ENCODE measurements at regions not wholly inside any gene's neighbourhood (a gene's known extent, or its start where the extent isn't known, plus 50 kb on each side); places are given as distances from the start of the nearest gene placed in this dataset.
"Not testable (repeated sequence)": the region's sequence is repeated elsewhere in the genome, so short reads cannot be mapped to it uniquely, and the experiment has no call there.

- peaks cover 4% of the 10 kb centered on the region for H3K4me1 Mint-ChIP-seq
- H3K27me3 Mint-ChIP-seq = peaks cover 10% of the 10 kb centered on the region
- H3K27ac Mint-ChIP-seq = no peak overlapping the region
- DNase-seq (no peak), ATAC-seq (no peak)
- H3K4me3 Mint-ChIP-seq = no peak overlapping the region
- H3K9me3 ChIP-seq (ENCODE audit: control insufficient read depth, low read length, poor library complexity, severe bottlenecking) = no peaks in the 10 kb centered on the region
- peaks cover 3% of the 10 kb centered on the region for H3K36me3 Mint-ChIP-seq (ENCODE audit: low read depth)
These were observed 167.7 kb upstream of the WSCD1 start for GRCh38 chr17:5902181-5903140.

- H3K9me3 ChIP-seq (ENCODE audit: control insufficient read depth, low read length, poor library complexity, severe bottlenecking) = no peaks in the 10 kb centered on the region
- H3K36me3 Mint-ChIP-seq (ENCODE audit: low read depth) = no peaks in the 10 kb centered on the region
- no peak for DNase-seq
- no peak overlapping the region for H3K27ac Mint-ChIP-seq
- no peaks in the 10 kb centered on the region for H3K4me1 Mint-ChIP-seq
- H3K4me3 Mint-ChIP-seq = no peak overlapping the region
- H3K27me3 Mint-ChIP-seq = no peaks in the 10 kb centered on the region
- ATAC-seq = no peak
These were observed 158.3 kb upstream of the WSCD1 start for GRCh38 chr17:5911919-5912318.

GRCh38 chr17:5913032-5913531, 157.1 kb upstream of the WSCD1 start:
- Mint-ChIP-seq H3K27me3 (peaks cover 9% of the 10 kb centered on the region), H3K27ac (no peak overlapping the region), H3K4me1 (no peaks in the 10 kb centered on the region), H3K36me3 (ENCODE audit: low read depth) (no peaks in the 10 kb centered on the region), H3K4me3 (no peak overlapping the region)
- no peak for DNase-seq
- no peaks in the 10 kb centered on the region for H3K9me3 ChIP-seq (ENCODE audit: control insufficient read depth, low read length, poor library complexity, severe bottlenecking)
- ATAC-seq = no peak

GRCh38 chr17:5913641-5914040, 156.5 kb upstream of the WSCD1 start:
- no peak overlapping the region for H3K4me3 Mint-ChIP-seq
- peaks cover 9% of the 10 kb centered on the region for H3K27me3 Mint-ChIP-seq
- DNase-seq (no peak), ATAC-seq (no peak)
- H3K4me1 Mint-ChIP-seq = no peaks in the 10 kb centered on the region
- H3K27ac Mint-ChIP-seq = no peak overlapping the region
- H3K9me3 ChIP-seq (ENCODE audit: control insufficient read depth, low read length, poor library complexity, severe bottlenecking) = no peaks in the 10 kb centered on the region
- H3K36me3 Mint-ChIP-seq (ENCODE audit: low read depth) = no peaks in the 10 kb centered on the region

GRCh38 chr17:5915337-5915736, 154.8 kb upstream of the WSCD1 start:
- DNase-seq = no peak
- no peaks in the 10 kb centered on the region for H3K36me3 Mint-ChIP-seq (ENCODE audit: low read depth)
- no peaks in the 10 kb centered on the region for H3K9me3 ChIP-seq (ENCODE audit: control insufficient read depth, low read length, poor library complexity, severe bottlenecking)
- no peaks in the 10 kb centered on the region for H3K4me1 Mint-ChIP-seq
- peaks cover 23% of the 10 kb centered on the region for H3K27me3 Mint-ChIP-seq
- no peak overlapping the region for H3K27ac Mint-ChIP-seq
- ATAC-seq = no peak
- H3K4me3 Mint-ChIP-seq = no peak overlapping the region

- Mint-ChIP-seq H3K36me3 (ENCODE audit: low read depth) (no peaks in the 10 kb centered on the region), H3K4me3 (no peak overlapping the region), H3K27ac (no peak overlapping the region), H3K27me3 (peaks cover 31% of the 10 kb centered on the region), H3K4me1 (no peaks in the 10 kb centered on the region)
- DNase-seq (no peak), ATAC-seq (no peak)
- no peaks in the 10 kb centered on the region for H3K9me3 ChIP-seq (ENCODE audit: control insufficient read depth, low read length, poor library complexity, severe bottlenecking)
These were observed 151.1 kb upstream of the WSCD1 start for GRCh38 chr17:5919089-5919488.

- ATAC-seq (no peak), DNase-seq (no peak)
- H3K9me3 ChIP-seq (ENCODE audit: control insufficient read depth, low read length, poor library complexity, severe bottlenecking) = no peaks in the 10 kb centered on the region
- no peak overlapping the region for H3K27ac Mint-ChIP-seq
- H3K4me3 Mint-ChIP-seq = no peak overlapping the region
- no peaks in the 10 kb centered on the region for H3K4me1 Mint-ChIP-seq
- H3K27me3 Mint-ChIP-seq = peaks cover 31% of the 10 kb centered on the region
- no peaks in the 10 kb centered on the region for H3K36me3 Mint-ChIP-seq (ENCODE audit: low read depth)
These were observed 148.5 kb upstream of the WSCD1 start for GRCh38 chr17:5921512-5922282.

- Mint-ChIP-seq H3K4me3 (no peak overlapping the region), H3K4me1 (no peaks in the 10 kb centered on the region), H3K36me3 (ENCODE audit: low read depth) (no peaks in the 10 kb centered on the region), H3K27ac (no peak overlapping the region), H3K27me3 (peaks cover 30% of the 10 kb centered on the region)
- no peaks in the 10 kb centered on the region for H3K9me3 ChIP-seq (ENCODE audit: control insufficient read depth, low read length, poor library complexity, severe bottlenecking)
- ATAC-seq (peak; percentile 69), DNase-seq (no peak)
These were observed 147.7 kb upstream of the WSCD1 start for GRCh38 chr17:5922476-5922875.

GRCh38 chr17:5929721-5930120, 140.5 kb upstream of the WSCD1 start:
- no peak overlapping the region for H3K4me3 Mint-ChIP-seq
- no peaks in the 10 kb centered on the region for H3K9me3 ChIP-seq (ENCODE audit: control insufficient read depth, low read length, poor library complexity, severe bottlenecking)
- no peaks in the 10 kb centered on the region for H3K4me1 Mint-ChIP-seq
- H3K36me3 Mint-ChIP-seq (ENCODE audit: low read depth) = no peaks in the 10 kb centered on the region
- H3K27ac Mint-ChIP-seq = no peak overlapping the region
- no peak for ATAC-seq
- no peak for DNase-seq
- H3K27me3 Mint-ChIP-seq = peaks cover 6% of the 10 kb centered on the region

GRCh38 chr17:5930555-5930954, 139.6 kb upstream of the WSCD1 start:
- not testable (repeated sequence) for H3K4me3 Mint-ChIP-seq; H3K4me1 Mint-ChIP-seq; H3K27ac Mint-ChIP-seq; H3K36me3 Mint-ChIP-seq (ENCODE audit: low read depth); H3K27me3 Mint-ChIP-seq; H3K9me3 ChIP-seq (ENCODE audit: control insufficient read depth, low read length, poor library complexity, severe bottlenecking); DNase-seq; ATAC-seq

GRCh38 chr17:5931616-5932015, 138.6 kb upstream of the WSCD1 start:
- ATAC-seq = no peak
- no peaks in the 10 kb centered on the region for H3K9me3 ChIP-seq (ENCODE audit: control insufficient read depth, low read length, poor library complexity, severe bottlenecking)
- H3K27me3 Mint-ChIP-seq = peaks cover 6% of the 10 kb centered on the region
- no peaks in the 10 kb centered on the region for H3K36me3 Mint-ChIP-seq (ENCODE audit: low read depth)
- DNase-seq = no peak
- no peaks in the 10 kb centered on the region for H3K4me1 Mint-ChIP-seq
- H3K27ac Mint-ChIP-seq = no peak overlapping the region
- no peak overlapping the region for H3K4me3 Mint-ChIP-seq

GRCh38 chr17:5933430-5933829, 136.7 kb upstream of the WSCD1 start:
- H3K27me3 Mint-ChIP-seq = peaks cover 9% of the 10 kb centered on the region
- H3K4me1 Mint-ChIP-seq = no peaks in the 10 kb centered on the region
- H3K9me3 ChIP-seq (ENCODE audit: control insufficient read depth, low read length, poor library complexity, severe bottlenecking) = no peaks in the 10 kb centered on the region
- H3K4me3 Mint-ChIP-seq = no peak overlapping the region
- no peak for ATAC-seq
- no peak overlapping the region for H3K27ac Mint-ChIP-seq
- DNase-seq = no peak
- H3K36me3 Mint-ChIP-seq (ENCODE audit: low read depth) = no peaks in the 10 kb centered on the region

GRCh38 chr17:5941258-5941657, 128.9 kb upstream of the WSCD1 start:
- no peaks in the 10 kb centered on the region for H3K9me3 ChIP-seq (ENCODE audit: control insufficient read depth, low read length, poor library complexity, severe bottlenecking)
- Mint-ChIP-seq H3K36me3 (ENCODE audit: low read depth) (no peaks in the 10 kb centered on the region), H3K27ac (no peak overlapping the region), H3K4me3 (no peak overlapping the region), H3K4me1 (peaks cover 5% of the 10 kb centered on the region), H3K27me3 (peaks cover 54% of the 10 kb centered on the region)
- DNase-seq (no peak), ATAC-seq (no peak)
